Stimulated activated CD8-positive, alpha-beta memory T cell treated with anti-CD3 and anti-CD28 coated beads, Interleukin-4, amount 100 ng/mL, for 48 hours (primary cell): ENCODE measurements at regions not wholly inside any gene's neighbourhood (a gene's known extent, or its start where the extent isn't known, plus 50 kb on each side); places are given as distances from the start of the nearest gene placed in this dataset.
A peak's percentile ranks its signal among the peaks of the same experiment; 100 is the strongest.
"Not testable (repeated sequence)": the region's sequence is repeated elsewhere in the genome, so short reads cannot be mapped to it uniquely, and the experiment has no call there.

ENCODE experiments used
- DNase-seq: peaks from one replicate; pipeline ENCODE4 v3.0.0-alpha.2; 2020

DNA sequence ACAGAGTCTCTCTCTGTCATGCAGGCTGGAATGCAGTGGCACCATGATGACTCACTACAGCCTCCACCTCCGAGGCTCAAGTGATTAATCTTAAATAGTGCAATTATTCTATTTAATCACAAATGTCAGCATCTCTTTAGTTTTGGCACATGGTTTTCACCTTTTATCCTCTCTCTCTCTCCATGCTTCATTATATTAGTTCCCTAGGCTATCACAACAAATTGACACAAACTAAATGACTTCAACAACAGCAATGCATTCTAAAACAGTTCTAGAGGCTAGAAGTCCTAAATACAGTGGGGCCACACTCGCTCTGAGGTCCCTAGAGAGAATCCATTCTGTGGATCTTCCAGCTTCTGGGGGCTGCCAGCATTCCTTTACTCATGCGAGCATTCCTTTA is 178.2 kb upstream of the ZNG1F start:
- not testable (repeated sequence) for DNase-seq

DNA sequence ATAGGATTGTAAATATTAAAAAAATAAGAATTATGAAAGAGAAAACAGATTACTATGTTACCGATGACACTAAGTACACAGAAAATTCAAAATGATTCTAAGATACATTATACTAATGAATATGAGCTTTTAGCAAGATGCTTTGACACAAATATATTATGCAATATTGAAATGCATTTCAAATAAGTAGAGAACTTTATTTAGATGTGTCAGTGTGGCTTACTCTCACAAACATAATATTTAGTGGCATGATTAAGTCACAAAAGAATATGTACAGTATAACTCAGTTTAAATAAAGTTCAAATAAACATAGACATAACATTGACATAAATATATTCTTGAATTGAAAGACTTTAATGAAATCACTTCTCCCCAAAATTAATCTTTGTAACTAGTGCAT is 172.7 kb upstream of the ZNG1F start:
- DNase-seq, result not testable (repeated sequence)

DNA sequence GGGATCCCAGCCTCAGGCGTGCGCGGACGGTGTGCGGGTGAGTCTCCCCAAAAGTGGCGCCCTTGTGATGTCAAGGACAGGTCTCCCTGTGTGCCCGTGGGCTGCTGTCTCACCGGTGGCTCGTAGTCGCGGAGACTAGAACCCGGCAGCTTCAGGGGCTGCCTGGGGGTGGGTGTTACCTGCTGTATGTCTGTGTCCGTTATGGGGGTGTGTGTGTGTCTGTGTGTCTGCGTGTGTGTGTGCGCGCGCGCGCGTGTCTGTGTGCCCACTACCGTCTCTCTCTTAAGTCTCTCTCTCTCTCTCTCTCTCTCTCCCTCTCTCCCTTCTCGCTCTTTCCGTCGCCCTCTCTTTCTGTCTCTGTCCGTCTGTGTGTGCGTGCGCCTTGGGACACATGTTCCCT is 170.0 kb upstream of the ZNG1F start:
- peak; percentile 39 for DNase-seq

DNA sequence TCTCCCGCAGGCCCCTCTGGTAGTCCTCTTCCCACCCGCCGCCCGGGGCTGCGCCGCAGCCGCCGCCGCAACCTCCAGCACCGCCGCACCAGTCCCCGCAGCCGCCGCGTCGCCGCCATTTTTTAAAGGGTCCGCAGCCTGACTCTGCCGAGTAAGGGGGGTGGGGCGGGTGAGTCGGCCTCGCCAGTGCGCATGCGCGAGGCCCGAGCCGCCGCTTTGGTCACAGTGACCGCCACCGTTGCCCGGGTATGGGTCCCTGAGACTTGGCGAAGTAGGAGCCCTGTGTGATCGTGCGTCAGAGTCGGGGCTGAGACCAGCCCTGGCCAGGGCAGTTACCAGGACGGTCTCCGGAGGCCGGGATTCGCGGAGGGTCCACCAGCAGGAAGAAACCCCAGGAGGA is 169.6 kb upstream of the ZNG1F start:
- peak; percentile 88 for DNase-seq

DNA sequence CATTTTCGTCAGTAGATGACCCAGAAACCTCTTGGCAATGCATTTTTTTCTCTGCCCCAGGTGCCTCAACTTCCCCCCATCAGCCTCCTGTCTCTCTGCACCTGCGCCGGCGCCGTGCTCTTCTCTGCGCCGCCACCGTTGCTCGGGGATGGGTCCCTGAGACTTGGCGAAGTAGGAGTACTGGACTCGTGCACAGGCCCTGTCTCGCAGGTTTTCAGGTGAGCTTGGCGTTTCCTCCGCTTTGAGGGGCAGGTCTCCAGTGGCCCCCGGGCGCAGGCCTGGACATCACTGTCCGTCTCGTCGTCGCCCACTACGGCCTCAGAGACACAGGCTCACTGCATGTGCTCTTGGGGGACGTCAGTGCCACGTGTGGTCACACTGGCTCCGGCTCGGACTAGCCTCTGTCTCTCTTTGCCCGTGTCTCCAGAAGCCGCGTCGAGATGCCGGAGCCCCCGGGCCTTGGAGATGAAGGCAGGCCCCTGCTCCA is 168.8 kb upstream of the ZNG1F start:
- DNase-seq, result peak; percentile 24

DNA sequence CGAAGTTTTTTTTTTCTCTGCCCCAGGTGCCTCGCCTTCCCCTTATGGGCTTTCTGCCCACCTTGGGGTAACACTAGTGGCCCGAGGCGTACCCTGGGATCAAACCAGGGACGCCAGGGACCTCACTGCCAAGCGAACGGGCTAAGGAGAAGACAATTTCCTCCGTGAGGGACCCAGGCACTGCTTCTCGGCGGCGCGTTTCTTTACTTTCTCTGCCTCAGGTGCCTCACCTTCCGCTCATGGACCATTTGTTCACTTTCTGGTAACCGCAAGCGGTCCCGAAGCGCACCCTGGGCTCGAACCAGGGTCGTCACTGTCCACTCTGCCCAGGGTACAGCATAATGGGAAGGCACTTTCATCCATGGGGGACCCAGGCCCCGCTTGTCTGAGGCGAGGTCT is 168.2 kb upstream of the ZNG1F start:
- not testable (repeated sequence) for DNase-seq

DNA sequence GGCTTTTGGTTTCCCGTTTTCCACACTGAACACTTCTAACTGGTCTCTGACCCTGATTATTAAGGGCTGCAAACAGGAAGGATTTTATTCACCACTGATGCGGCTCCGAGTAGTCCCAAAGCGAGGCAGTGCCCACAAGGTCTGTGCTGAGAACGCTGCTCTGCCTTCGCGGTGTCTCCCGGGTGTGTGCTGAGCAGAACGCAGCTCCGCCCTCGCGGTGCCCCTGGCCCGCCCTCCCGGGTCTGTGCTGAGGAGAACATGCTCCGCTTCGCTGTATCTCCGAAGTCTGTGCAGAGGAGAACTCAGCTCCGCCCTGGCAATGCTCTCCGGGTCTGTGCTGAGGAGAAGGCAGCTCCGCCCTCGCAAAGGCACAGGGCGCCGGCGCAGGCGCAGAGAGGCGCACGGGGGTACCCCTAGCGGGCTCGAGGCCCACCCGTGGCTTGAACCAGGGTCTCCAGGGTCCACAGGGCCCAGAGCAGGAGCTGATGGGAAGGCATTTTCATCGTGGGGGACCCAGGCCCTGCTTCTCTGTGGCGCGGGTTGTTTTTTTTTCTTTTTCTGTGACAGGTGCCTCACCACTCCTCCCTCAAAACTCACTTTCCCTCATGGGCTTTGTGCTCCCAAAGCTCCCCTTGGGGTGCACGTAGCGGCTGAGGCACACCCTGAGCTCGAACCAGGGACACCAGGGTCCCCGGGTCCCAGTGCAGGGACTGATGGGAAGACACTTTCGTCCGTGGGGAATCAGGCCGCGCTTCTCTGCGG is 167.7 kb upstream of the ZNG1F start:
- peak; percentile 89 for DNase-seq

DNA sequence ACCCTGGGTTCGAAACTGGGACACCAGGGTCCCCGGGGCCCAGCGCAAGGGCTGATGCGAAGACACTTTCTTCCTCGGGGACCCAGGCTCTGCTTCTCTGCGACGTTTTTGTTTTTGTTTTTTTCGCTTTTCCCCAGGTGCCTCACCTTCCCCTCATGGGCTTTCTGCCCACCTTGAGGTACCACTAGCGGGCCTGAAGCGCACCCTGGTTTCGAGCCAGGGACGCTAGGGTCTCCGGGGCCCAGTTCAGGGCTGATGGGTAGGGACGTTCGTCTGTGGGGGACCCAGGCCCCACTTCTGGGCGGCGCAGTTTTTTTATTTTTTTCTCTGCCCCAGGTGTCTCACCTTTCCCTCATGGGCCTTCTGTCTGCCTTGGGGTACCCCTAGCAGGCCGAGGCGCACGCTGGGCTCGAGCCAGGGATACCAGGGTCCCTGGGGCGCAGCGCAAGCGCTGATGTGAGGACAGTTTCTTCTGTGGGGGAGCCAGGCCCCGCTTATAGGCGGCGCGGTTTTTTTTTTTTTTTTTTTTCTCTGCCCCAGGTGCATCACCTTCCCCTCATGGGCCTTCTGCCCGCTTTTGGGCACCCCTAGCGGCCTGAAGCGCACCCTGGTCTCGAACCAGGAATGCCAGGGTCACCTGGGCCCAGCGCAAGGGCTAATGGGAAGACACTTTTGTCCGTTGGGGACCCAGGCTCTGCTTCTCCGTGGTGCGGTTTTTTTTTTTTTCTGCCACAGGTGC is 166.8 kb upstream of the ZNG1F start:
- not testable (repeated sequence) for DNase-seq

DNA sequence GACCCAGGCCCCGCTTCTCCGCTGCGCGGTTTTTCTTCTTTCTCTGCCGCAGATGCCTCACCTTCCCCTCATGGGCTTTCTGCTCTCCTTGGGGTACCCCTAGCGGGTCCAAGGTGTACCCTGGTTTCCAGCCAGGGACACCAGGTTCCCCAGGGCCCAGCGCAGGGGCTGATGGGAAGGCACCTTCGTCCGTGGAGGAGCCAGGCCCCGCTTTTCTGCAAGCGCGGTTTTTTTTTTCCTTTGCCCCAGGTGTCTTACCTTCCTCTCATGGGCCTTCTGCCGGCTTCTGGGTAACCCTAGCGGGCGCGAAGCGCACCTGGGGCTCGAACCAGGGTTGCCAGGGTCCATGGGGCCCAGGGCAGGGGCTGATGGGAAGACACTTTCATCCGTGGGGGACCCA is 165.9 kb upstream of the ZNG1F start:
- peak; percentile 40 for DNase-seq

DNA sequence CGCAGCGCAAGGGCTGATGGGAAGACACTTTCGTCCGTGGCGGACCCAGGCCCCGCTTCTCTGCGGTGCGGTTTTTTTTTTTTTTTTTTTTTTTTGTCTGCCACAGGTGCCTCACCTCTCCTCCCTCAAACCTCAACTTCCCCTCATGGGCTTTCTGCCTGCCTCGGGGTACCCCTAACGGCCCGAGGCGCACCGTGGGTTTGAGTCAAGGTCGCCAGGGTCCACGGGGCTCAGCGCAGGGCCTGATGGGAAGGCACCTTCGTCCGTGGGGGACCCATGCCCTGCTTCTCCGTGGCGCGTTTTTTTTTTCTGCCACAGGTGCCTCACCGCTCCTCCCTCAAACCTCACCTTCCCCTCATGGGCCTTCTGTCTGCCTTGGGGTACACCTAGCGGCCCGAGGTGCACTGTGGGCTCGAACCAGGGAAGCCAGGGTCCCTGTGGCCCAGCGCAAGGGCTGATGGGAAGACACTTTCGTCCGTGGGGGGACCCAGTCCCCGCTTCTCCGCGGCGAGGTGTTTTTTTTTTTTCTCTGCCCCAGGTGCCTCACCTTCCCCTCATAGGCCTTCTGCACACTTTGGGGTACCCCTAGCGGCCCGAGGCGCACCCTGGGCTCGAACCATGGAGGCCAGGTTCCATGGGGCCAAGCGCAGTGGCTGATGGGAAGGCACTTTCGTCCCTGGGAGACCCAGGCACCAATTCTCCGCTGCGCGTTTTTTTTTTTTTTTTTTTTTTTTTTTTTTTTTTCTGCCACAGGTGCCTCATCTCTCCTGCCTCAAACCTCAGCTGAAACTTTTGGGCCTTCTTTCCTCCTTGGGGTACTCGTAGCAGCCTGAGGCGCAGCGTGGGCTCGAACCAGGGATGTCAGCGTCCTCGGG is 165.2 kb upstream of the ZNG1F start:
- not testable (repeated sequence) for DNase-seq

DNA sequence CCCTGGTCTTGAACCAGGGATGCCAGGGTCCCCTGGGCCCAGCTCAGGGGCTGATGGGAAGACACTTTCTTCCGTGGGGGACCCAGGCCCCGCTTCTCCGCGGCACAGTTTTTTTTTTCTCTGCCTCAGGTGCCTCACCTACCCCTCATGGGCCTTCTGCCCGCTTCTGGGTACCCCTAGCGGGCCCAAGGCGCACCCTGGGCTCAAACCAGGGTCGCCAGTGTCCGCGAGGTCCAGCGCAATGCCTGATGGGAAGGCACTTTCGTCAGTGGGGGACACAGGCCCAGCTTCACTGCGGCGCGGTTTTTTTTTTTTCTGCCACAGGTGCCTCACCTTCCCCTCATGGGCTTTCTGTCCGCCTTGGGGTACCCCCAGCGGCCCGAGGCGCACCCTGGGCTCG is 163.9 kb upstream of the ZNG1F start:
- DNase-seq, result not testable (repeated sequence)

DNA sequence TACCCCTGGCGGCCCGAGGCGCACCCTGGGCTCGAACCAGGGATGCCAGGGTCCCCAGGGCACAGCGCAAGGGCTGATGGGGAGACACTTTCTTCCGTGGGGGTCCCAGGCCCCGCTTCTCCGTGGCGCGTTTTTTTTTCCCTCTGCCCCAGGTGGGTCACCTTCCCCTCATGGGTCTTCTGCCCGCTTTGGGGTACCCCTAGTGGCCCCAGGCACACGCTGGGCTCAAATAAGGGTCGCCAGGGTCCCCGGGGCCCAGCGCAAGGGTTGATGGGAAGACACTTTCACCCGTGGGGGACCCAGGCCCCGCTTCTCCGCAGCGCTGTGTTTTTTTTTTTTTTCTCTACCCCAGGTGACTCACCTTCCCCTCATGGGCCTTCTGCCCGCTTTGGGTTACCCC is 163.3 kb upstream of the ZNG1F start:
- DNase-seq, result not testable (repeated sequence)

DNA sequence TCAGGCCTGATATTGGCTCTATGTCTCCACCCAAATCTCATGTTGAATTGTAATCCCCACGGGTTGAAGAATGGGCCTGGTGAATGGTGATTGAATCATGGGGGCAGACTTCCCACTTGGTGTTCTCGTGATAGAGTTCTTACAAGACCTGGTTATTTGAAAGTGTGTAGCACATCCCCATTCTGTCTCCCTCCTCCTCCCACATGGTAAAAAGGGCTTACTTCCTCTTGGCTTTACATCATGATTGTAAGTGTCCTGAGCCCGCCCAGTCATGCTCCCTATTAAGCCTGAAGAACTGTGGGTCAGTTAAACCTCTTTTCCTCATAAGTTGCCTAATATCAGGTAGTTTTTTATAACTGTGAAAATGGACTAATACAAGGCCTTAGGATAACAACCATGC is 158.8 kb upstream of the ZNG1F start:
- DNase-seq, result not testable (repeated sequence)

DNA sequence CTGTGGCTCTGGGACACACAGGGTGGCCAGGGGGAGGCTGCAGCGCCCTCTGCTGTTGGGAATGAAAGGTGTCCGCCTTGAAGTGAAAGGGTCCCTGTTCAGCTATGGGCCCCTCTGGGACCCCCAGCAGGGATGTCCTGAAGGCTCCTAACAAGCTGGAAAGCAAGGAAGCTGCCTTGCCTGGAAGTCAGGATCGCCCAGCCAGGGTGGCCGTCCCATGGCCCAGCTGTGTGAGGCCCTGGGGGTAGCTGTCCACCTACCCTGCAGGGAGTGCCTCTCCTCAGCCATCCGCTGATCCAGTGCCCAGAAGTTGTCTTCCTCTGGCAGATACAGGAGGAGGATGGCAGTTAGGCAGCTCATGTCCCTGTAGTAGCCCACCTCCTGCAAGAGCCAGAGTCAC is 143.4 kb upstream of the ZNG1F start:
- not testable (repeated sequence) for DNase-seq

DNA sequence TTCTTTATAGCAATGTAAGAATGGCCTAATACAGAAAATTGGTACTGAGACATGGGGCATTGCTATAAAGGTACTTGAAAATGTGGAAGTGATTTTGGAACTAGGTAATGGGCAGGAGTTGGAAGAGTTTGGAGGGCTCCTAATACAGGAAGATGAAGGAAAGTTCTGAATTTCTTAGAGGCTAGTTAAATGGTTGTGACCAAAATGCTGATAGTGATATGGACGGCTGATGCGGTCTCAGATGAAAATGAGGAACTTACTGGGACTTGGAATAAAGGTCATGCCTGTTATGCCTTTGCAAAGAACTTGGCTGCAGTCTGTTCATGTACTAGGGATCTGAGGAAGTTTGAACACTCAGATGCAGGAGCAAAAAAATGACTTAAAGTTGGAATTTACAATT is 132.2 kb upstream of the ZNG1F start:
- DNase-seq, result not testable (repeated sequence)

DNA sequence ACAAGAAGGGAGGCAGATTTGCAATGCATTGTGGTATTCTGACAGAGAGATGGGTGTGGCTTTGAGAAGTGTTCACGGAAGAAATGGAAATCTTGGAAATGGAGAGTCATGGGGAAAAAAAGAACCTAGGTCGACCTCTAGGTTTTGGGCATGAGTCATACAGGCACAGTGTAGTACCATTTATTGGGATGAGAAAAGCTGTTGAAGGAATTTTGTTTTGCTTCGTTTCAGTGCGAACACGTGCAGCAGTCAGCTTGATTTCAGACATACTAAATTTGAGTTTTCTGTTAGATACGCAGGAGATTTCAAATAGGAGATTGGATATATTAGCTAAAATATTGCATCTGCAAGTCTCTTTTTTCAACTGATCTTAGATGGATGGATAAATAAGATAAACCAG is 119.8 kb upstream of the ZNG1F start:
- DNase-seq, result not testable (repeated sequence)

DNA sequence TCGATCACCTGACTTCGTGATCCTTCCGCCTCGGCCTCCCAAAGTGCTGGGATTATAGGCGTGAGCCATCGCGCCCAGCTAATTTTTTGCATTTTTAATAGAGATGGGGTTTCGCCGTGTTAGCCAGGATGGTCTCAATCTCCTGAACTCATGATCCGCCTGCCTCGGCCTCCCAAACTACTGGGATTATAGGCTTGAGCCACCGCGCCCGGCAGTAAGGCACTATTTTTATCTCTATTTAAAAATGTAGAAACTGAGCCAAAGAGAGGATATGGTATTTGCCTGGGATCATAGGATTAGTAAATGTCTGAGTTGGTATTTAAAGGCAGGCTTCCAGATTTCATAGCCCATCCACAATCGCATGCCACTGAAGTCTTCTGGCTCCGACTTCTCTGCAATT is 96.6 kb upstream of the ZNG1F start:
- not testable (repeated sequence) for DNase-seq

DNA sequence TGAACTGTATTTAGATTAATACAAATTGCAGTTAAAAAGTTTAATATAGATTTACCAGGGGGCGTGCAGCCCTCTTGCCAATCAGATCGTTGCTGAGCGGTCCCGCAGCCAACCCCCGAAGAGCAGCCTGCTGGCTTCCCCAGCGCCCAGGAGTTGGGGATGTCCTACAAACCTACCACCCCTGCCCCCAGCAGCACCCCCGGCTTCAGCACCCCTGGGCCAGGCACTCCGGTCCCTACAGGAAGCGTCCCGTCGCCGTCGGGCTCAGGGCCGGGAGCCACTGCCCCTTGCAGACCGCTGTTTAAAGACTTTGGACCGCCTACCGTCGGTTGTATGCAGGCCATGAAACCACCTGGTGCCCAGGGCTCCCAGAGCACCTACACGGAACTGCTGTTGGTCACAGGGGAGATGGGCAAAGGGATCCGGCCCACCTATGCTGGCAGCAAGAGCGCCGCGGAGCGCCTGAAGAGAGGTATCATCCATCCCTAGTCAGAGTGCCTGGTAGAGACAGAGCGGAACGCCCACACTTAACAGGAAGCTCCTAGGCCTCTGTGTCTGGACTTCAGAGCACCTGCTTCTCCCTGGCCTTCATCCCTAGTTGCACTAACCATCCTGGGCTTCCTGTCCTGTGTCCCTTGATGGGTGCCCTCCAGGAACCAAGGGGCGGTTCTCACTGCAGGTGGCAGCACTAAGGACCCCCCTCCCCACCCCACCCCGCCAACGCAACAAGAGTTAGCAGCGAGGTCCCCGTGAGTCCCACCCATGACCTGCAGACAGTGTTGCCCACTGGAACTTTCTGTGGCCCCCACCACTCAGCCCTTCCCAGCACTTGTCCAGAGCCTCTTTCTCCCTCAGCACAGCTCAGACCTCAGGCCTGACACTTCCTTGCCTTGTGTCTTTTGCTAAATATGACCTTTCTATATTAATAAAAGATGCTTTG is 91.5 kb upstream of the ZNG1F start:
- not testable (repeated sequence) for DNase-seq

DNA sequence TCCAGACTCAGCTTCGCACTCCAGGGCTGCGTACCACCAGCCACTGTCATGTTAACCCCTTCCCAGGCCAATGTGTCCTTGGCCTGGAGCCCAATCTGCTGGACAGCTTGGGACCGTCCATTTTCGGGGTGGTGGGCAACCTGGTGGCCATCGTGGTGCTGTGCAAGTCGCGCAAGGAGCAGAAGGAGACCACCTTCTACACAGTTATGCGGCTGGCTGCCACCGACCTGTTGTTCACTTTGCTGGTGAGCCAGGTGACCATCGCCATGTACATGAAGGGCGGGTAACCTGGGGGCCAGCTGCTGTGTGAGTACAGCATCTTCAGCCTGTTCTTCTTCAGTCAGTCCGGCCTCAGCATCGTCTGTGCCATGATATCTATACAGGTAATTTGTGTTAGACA is 90.3 kb upstream of the ZNG1F start:
- not testable (repeated sequence) for DNase-seq

DNA sequence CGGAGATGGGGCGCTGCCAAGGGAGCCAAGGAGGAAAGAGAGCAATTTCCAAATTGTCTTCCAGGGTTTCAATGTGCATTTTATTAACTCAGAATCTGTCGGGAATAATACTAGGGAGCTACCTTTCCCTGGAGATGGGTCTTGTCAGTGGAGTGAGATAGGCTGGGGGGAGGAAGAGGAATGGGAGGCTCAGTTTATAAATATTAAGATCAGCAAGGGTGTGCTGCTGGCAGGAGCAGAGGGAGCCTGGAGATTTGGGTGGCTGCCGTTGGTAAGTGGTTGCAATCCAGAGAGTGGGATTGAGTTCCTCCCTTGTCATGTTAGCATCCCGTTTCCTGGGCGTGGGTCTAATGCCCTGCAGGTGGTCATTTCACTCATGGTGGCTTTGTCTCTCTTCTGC is 89.9 kb upstream of the ZNG1F start:
- not testable (repeated sequence) for DNase-seq

DNA sequence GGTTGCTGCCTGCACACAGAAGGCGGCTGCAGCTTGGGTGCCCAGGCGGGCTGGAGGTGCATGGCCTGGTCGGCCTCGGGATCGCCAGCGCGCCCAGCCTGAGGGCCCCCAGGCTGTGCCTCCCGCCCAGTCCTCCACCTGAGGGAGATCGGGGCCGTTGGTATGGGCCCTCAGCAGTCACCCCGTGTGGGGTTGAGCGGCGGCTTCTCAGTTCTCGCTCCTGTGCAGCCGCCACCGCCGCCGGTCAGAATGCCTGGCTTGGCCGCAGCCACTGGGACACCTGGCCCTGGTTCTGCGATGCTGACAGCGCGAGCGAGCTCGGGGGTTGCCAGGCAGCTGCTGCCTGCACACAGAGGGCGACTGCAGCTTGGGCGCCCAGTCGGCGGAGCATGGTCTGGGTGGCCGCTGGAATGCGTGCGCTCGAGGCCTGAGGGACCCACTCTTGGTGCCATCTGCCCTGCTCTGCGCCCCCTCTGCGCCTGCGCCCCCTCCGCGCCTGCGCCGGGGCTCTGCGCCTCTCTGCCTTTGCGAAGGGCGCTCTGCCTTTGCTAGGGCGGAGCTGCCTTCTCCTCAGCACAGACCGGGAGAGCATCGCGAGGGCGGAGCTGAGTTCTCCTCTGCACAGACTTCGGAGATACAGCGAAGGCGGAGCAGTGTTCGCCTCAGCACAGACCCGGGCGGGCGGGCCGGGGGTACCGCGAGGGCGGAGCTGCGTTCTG is 84.6 kb upstream of the ZNG1F start:
- peak; percentile 84 for DNase-seq
